HG03196 (cell line): ENCODE measurements at regions not wholly inside any gene's neighbourhood (a gene's known extent, or its start where the extent isn't known, plus 50 kb on each side); places are given as distances from the start of the nearest gene placed in this dataset.
"Not testable (repeated sequence)": the region's sequence is repeated elsewhere in the genome, so short reads cannot be mapped to it uniquely, and the experiment has no call there.

Experiments used
- ATAC-seq: cut with Tn5 transposase; IDR thresholded peaks from one replicate; pipeline ENCODE4 v1.9.1; 2021; ENCODE audit not compliant: unreplicated experiment

GRCh38 chr18:5721924-5722323 lies 173.4 kb downstream of the TMEM200C start:
- ATAC-seq = no peak

GRCh38 chr18:5720132-5720531 lies 175.2 kb downstream of the TMEM200C start:
- no peak for ATAC-seq

- no peak for ATAC-seq
These were observed 173.5 kb upstream of the EPB41L3 start for GRCh38 chr18:5717256-5717655.

- no peak for ATAC-seq
These were observed 166.9 kb upstream of the EPB41L3 start for GRCh38 chr18:5710676-5711075.

GRCh38 chr18:5710235-5710634 lies 166.4 kb upstream of the EPB41L3 start:
- no peak for ATAC-seq

- ATAC-seq = no peak
These were observed 165.8 kb upstream of the EPB41L3 start for GRCh38 chr18:5709476-5710095.

GRCh38 chr18:5707586-5707985 lies 163.8 kb upstream of the EPB41L3 start:
- ATAC-seq = no peak

GRCh38 chr18:5705393-5705792 lies 161.6 kb upstream of the EPB41L3 start:
- no peak for ATAC-seq

- no peak for ATAC-seq
These were observed 161.1 kb upstream of the EPB41L3 start for GRCh38 chr18:5704847-5705246.

GRCh38 chr18:5702016-5702415 lies 158.2 kb upstream of the EPB41L3 start:
- ATAC-seq = not testable (repeated sequence)

- no peak for ATAC-seq
These were observed 150.0 kb upstream of the EPB41L3 start for GRCh38 chr18:5693699-5694294.

- no peak for ATAC-seq
These were observed 135.1 kb upstream of the EPB41L3 start for GRCh38 chr18:5678779-5679406.

GRCh38 chr18:5678278-5678677 lies 134.5 kb upstream of the EPB41L3 start:
- ATAC-seq = no peak

- no peak for ATAC-seq
These were observed 129.8 kb upstream of the EPB41L3 start for GRCh38 chr18:5673616-5674015.

GRCh38 chr18:5669585-5669984 lies 125.8 kb upstream of the EPB41L3 start:
- no peak for ATAC-seq

- ATAC-seq = no peak
These were observed 124.4 kb upstream of the EPB41L3 start for GRCh38 chr18:5668087-5668715.

GRCh38 chr18:5667356-5667755 lies 123.6 kb upstream of the EPB41L3 start:
- ATAC-seq = no peak

GRCh38 chr18:5662586-5663090 lies 118.8 kb upstream of the EPB41L3 start:
- no peak for ATAC-seq

GRCh38 chr18:5661179-5661578 lies 117.4 kb upstream of the EPB41L3 start:
- ATAC-seq = no peak

GRCh38 chr18:5653802-5654201 lies 110.0 kb upstream of the EPB41L3 start:
- ATAC-seq = no peak

- no peak for ATAC-seq
These were observed 107.9 kb upstream of the EPB41L3 start for GRCh38 chr18:5651736-5652135.

GRCh38 chr18:5649439-5649838 lies 105.6 kb upstream of the EPB41L3 start:
- ATAC-seq = no peak
